ENCODE measurements at regions not wholly inside any gene's neighbourhood (a gene's known extent, or its start where the extent isn't known, plus 50 kb on each side); places are given as distances from the start of the nearest gene placed in this dataset.
"Not testable (repeated sequence)": the region's sequence is repeated elsewhere in the genome, so short reads cannot be mapped to it uniquely, and the experiment has no call there.

- DNase-seq = no peak
Measured at GRCh38 chr5:154542581-154542980, 64.6 kb upstream of the HAND1 start.

- DNase-seq = no peak
Measured at GRCh38 chr5:154542000-154542399, 64.0 kb upstream of the HAND1 start.

- DNase-seq = no peak
Measured at GRCh38 chr5:154541553-154541952, 63.5 kb upstream of the HAND1 start.

GRCh38 chr5:154540600-154540999 lies 62.6 kb upstream of the HAND1 start:
- no peak for DNase-seq

- no peak for DNase-seq
Measured at GRCh38 chr5:154538492-154538891, 60.5 kb upstream of the HAND1 start.

- not testable (repeated sequence) for DNase-seq
Measured at GRCh38 chr5:154536439-154536838, 58.4 kb upstream of the HAND1 start.

- DNase-seq = no peak
Measured at GRCh38 chr5:154535535-154535934, 57.5 kb upstream of the HAND1 start.

- no peak for DNase-seq
Measured at GRCh38 chr5:154534457-154535050, 56.5 kb upstream of the HAND1 start.

- DNase-seq = no peak
Measured at GRCh38 chr5:154529282-154529681, 51.3 kb upstream of the HAND1 start.

- no peak for DNase-seq
Measured at GRCh38 chr5:154528005-154528594, 50.1 kb upstream of the HAND1 start.
